Left lung (tissue), 4 donors: ENCODE measurements at regions not wholly inside any gene's neighbourhood (a gene's known extent, or its start where the extent isn't known, plus 50 kb on each side); places are given as distances from the start of the nearest gene placed in this dataset.

ENCODE experiments used
- ATAC-seq: fragments of 200-7000 bp; cut with Tn5 transposase; one replicate; pipeline ENCODE4 v1.9.1; 2020; ENCODE audit warnings: moderate library complexity
- DNase-seq, 4 donors: peaks; one replicate each; pipeline ENCODE4 v3.0.0-alpha.2; 2013 to 2020
- H3K27ac ChIP-seq, 2 donors: fragments of 200-600 bp; sonication (generic) in 1 of 2; one replicate each; pipeline versions ENCODE4 v1.5.0 to v1.8.0; 2020 to 2021
- H3K27me3 ChIP-seq, 2 donors: fragments of 200-600 bp; sonication (generic) in 1 of 2; one replicate each; pipeline versions ENCODE4 v1.5.0 to v1.8.0; 2020 to 2021
- H3K36me3 ChIP-seq, 2 donors: fragments of 200-600 bp; sonication (generic) in 1 of 2; one replicate each; pipeline versions ENCODE4 v1.5.0 to v1.8.0; 2020 to 2021
- H3K4me1 ChIP-seq, 2 donors: fragments of 200-600 bp; one replicate each; pipeline ENCODE4 v1.8.0; 2021
- H3K4me3 ChIP-seq, 2 donors: fragments of 200-600 bp; sonication (generic) in 1 of 2; one replicate each; pipeline versions ENCODE4 v1.5.0 to v1.8.0; 2020 to 2021; ENCODE audit warnings: mild to moderate bottlenecking in 1 of 2
- H3K9me3 ChIP-seq, 2 donors: fragments of 200-600 bp; sonication (generic) in 1 of 2; one replicate each; pipeline versions ENCODE4 v1.5.0 to v1.8.0; 2020 to 2021
- intact Hi-C, 2 donors: fragments of 100-400 bp; cut with DNase I; formaldehyde crosslinking; loops; one replicate each; pipeline versions ENCODE4 v1.11.2 to v1.14.2; 2022
- TF ChIP-seq, protein P1 (sequence below), 2 donors: fragments of 200-600 bp; sonication (generic) in 1 of 2; IDR thresholded peaks; one replicate each; pipeline versions ENCODE4 v1.5.0 to v1.8.0; 2021; ENCODE audit warnings: antibody characterized with exemption in 2 of 2
- donor health status: DM: no; HTN: yes; CAD: no.
- donor health status: DM: no; HTN: no; CAD: no.

DNA sequence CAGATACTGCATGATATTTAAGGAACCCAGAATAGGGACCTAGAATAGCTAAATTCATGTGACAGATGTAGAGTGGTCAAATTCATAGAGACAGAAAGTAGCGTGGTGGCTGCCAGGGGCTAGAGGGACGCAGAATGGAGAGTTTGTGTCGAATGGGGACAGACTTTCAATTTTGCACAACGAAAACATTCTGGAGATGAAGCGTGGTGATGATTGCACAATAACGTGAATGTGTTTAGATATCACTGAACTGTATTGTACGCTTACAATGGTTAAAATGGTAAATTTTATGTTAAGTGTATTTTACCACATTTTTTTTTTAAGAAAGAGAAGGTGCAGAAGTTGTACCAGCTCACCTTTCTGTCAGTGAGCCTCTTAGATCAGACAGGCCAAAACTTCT, 137.8 kb upstream of the TNS3 start:
- DNase-seq (no peak), ATAC-seq (no peak)
- Histone ChIP-seq H3K27me3 (no peaks in the 10 kb centered on the region), H3K4me1 (no peaks in the 10 kb centered on the region), H3K9me3 (no peaks in the 10 kb centered on the region), H3K27ac (no peak overlapping the region), H3K36me3 (no peaks in the 10 kb centered on the region), H3K4me3 (no peak overlapping the region)
- intact Hi-C loops, result no loop called here
- TF ChIP-seq, protein P1, sequence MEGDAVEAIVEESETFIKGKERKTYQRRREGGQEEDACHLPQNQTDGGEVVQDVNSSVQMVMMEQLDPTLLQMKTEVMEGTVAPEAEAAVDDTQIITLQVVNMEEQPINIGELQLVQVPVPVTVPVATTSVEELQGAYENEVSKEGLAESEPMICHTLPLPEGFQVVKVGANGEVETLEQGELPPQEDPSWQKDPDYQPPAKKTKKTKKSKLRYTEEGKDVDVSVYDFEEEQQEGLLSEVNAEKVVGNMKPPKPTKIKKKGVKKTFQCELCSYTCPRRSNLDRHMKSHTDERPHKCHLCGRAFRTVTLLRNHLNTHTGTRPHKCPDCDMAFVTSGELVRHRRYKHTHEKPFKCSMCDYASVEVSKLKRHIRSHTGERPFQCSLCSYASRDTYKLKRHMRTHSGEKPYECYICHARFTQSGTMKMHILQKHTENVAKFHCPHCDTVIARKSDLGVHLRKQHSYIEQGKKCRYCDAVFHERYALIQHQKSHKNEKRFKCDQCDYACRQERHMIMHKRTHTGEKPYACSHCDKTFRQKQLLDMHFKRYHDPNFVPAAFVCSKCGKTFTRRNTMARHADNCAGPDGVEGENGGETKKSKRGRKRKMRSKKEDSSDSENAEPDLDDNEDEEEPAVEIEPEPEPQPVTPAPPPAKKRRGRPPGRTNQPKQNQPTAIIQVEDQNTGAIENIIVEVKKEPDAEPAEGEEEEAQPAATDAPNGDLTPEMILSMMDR (IDR thresholded peaks at IDR 0.05), result no peak

DNA sequence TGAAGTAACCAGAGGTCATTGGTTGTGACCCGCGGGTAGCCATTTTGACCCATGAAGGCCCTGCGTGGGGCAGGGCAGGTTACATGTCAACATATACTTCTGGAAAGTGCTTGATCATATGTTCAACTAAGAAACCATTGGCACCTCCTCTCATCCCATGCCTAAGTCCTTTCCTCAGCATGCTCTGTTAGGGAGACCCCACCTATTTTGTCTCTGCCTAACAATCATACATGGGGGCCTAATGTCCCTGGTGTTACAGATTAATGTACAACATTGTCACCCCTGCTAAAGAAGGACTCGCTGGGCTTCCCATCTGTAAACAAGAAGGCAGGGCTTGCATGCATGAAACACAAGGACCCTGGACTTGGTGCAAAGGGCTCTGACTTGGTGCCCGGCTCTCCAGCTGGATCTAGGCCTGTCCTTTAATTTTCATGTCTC, 133.7 kb upstream of the TNS3 start:
- Histone ChIP-seq H3K9me3 (no peaks in the 10 kb centered on the region), H3K27me3 (no peaks in the 10 kb centered on the region), H3K4me3 (no peak overlapping the region), H3K36me3 (no peaks in the 10 kb centered on the region), H3K4me1 (no peaks in the 10 kb centered on the region), H3K27ac (no peak overlapping the region)
- TF ChIP-seq, protein P1 (IDR thresholded peaks at IDR 0.05), result no peak
- ATAC-seq (no peak), DNase-seq (no peak)
- intact Hi-C loops, result no loop called here

DNA sequence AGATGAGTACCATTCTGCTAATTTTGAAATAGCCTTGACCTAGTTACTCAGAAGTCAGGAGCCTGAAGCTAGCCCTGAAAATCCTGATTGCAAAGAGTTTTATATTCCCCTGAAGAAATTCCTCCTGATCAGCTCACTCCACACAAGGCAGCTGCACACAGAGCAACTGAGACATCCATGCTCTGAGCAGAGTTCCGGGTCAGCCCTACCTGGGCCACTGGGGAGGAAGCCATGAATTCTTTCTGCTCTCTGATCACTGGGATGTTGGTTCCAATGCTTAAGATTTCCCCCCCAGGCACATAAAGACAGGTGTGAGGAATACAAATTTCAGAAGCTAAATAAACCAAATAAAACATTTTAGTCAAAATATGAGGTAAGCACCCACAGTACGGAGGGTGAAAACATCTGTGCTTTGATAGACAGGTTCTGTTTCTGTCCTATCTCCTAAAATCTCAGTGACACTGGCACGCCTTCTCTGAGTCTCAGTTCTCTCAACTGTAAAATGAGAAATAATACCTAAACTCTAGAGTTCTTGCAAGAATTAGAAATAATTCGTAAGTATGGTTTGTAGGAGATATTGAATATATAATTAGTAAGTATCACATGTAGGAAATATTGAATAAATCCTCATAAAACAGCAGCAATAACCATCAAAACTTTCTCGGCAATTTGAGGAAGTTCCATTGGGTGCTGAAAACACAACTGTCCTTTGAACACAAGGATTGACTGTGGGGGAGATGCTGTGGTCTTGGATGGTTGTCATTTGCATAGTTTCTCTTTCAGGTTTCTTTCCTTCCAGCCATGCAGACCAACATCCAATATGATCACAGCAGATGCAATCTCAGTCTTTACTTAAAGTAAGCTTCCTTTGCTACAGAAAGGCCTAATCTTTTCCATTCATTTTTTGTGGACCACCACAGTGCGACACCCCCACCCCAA, 133.0 kb upstream of the TNS3 start:
- Histone ChIP-seq H3K9me3 (no peaks in the 10 kb centered on the region), H3K4me1 (no peaks in the 10 kb centered on the region), H3K36me3 (no peaks in the 10 kb centered on the region), H3K4me3 (no peak overlapping the region), H3K27ac (no peak overlapping the region), H3K27me3 (no peaks in the 10 kb centered on the region)
- ATAC-seq (no peak), DNase-seq (no peak)
- TF ChIP-seq, protein P1 (IDR thresholded peaks at IDR 0.05), result no peak
- intact Hi-C loops, result no loop called here

DNA sequence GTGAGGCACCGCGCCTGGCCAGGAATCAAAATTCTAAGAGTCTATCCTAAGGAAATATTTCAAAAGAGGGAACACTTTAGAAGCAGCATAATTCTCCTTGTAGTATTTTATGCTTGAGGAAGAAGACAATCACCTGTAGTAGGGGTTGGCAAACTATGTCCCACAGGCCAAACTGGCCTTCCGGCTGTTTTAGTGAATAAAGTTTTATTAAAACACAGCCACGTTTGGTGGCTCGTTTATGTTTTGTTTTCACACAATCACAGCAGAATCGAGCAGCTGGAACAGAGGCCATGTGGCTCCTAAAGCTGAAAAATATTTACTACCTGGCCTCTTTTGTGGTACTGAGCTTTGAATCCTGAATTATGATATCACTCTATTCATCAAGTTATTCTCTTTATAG, 131.7 kb upstream of the TNS3 start:
- intact Hi-C loops, result no loop called here
- TF ChIP-seq, protein P1 (IDR thresholded peaks at IDR 0.05), result no peak
- Histone ChIP-seq H3K9me3 (no peaks in the 10 kb centered on the region), H3K36me3 (no peaks in the 10 kb centered on the region), H3K27ac (no peak overlapping the region), H3K4me3 (no peak overlapping the region), H3K4me1 (no peaks in the 10 kb centered on the region), H3K27me3 (no peaks in the 10 kb centered on the region)
- no peak for DNase-seq
- ATAC-seq, result no peak

DNA sequence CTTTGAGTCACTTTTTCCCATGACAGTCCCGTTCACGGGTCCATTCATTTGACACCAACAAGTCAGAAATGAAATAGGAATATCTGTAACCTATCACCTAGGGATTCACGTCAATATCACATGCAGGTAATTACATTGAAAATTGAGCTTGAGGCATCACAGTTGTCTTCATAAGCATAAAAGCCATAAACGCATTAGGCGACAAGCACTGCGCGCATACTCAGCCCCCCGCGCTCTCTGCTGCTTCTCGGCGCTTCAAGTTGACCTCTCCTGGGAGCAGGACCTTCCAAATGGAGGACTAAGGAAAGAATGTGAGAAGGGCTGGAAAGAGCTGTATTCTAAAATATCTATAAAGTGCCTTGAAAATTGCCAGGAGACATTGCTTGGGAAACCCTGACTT, 130.5 kb upstream of the TNS3 start:
- no peaks in the 10 kb centered on the region for H3K36me3 ChIP-seq
- TF ChIP-seq, protein P1 (IDR thresholded peaks at IDR 0.05), result no peak
- no peak for ATAC-seq
- intact Hi-C loops, result no loop called here
- no peak for DNase-seq
- no peaks in the 10 kb centered on the region for H3K27me3 ChIP-seq
- H3K4me3 ChIP-seq, result no peak overlapping the region
- H3K4me1 ChIP-seq, result no peaks in the 10 kb centered on the region
- no peak overlapping the region for H3K27ac ChIP-seq
- no peaks in the 10 kb centered on the region for H3K9me3 ChIP-seq
